HL-60 (cell line): ENCODE measurements at regions not wholly inside any gene's neighbourhood (a gene's known extent, or its start where the extent isn't known, plus 50 kb on each side); places are given as distances from the start of the nearest gene placed in this dataset.

ENCODE experiments used
- CTCF ChIP-seq: IDR thresholded peaks from one replicate; pipeline ENCODE4 v1.5.1; 2011; ENCODE audit warnings: low read length, control low read depth, inconsistent platforms; ENCODE audit not compliant: insufficient read depth
- GABPA ChIP-seq: IDR thresholded peaks from 2 replicates; pipeline ENCODE4 v1.6.1; 2012; ENCODE audit warnings: low read depth
- POLR2AphosphoS5 ChIP-seq: IDR thresholded peaks from 2 replicates; pipeline ENCODE4 v1.6.1; 2012; ENCODE audit warnings: low read depth
- REST ChIP-seq: IDR thresholded peaks from 2 replicates; pipeline ENCODE4 v1.6.1; 2012; ENCODE audit warnings: low read depth; ENCODE audit not compliant: insufficient replicate concordance
- SPI1 ChIP-seq: IDR thresholded peaks from 2 replicates; pipeline ENCODE4 v1.6.1; 2012; ENCODE audit warnings: low read depth, mild to moderate bottlenecking, borderline replicate concordance

- TF ChIP-seq CTCF (no peak), POLR2AphosphoS5 (no peak), GABPA (no peak), REST (no peak), SPI1 (no peak)
Observed at GRCh38 chr5:175047048-175047447, 322.7 kb downstream of the MSX2 start.
